HEK293 (cell line): ENCODE measurements at regions not wholly inside any gene's neighbourhood (a gene's known extent, or its start where the extent isn't known, plus 50 kb on each side); places are given as distances from the start of the nearest gene placed in this dataset.
"Not testable (repeated sequence)": the region's sequence is repeated elsewhere in the genome, so short reads cannot be mapped to it uniquely, and the experiment has no call there.

Experiments used
- CTCF ChIA-PET: fragments of 350-600 bp; formaldehyde crosslinking; extraction: SDS; loops from one replicate; lab custom pipeline; 2021; ENCODE audit warnings: antibody characterized with exemption; lab: Yijun Ruan, JAX
- POLR2A ChIA-PET: fragments of 300-600 bp; formaldehyde crosslinking; extraction: SDS; loops from one replicate; lab custom pipeline; 2020; ENCODE audit warnings: antibody characterized with exemption, inconsistent platforms; lab: Yijun Ruan, JAX
- H3K27ac ChIP-seq: fragments of 200-500 bp; sonication (Bioruptor generic); 2 replicates; pipeline ENCODE4 v1.5.1; 2014; ENCODE audit warnings: low read depth, low read length, control low read depth, inconsistent platforms; ENCODE audit errors: extremely low read depth
- H3K36me3 ChIP-seq, 2 experiments: fragments of 200-500 bp in 1 of 2; sonication (Bioruptor generic) in 1 of 2; 1 replicate in 1 of 2; 2 replicates in 1 of 2; pipeline ENCODE4 v1.5.1; 2014 to 2017; ENCODE audit warnings: inconsistent platforms in 2 of 2, low read length in 2 of 2; ENCODE audit not compliant: control insufficient read depth in 2 of 2, insufficient read depth in 1 of 2
- H3K4me1 ChIP-seq: fragments of 200-500 bp; sonication (Bioruptor generic); 2 replicates; pipeline ENCODE4 v1.5.1; 2014; ENCODE audit warnings: mild to moderate bottlenecking, low read length, inconsistent platforms; ENCODE audit not compliant: control insufficient read depth, insufficient read depth
- H3K4me3 ChIP-seq: 2 replicates; pipeline ENCODE4 v1.5.1; 2011; ENCODE audit warnings: low read depth, mild to moderate bottlenecking, control low read depth, low read length, moderate library complexity
- H3K9me3 ChIP-seq: fragments of 200-500 bp; sonication (Bioruptor generic); 2 replicates; pipeline ENCODE4 v1.5.1; 2014; ENCODE audit warnings: low read depth, low read length, inconsistent platforms; ENCODE audit not compliant: control insufficient read depth, insufficient read depth
- KLF10 ChIP-seq: fragments of 450-650 bp; IDR thresholded peaks from 2 replicates; pipeline ENCODE4 v1.5.1; 2018; ENCODE audit warnings: missing biosample characterization, mild to moderate bottlenecking, missing genetic modification characterization
- KLF16 ChIP-seq: fragments of 450-650 bp; formaldehyde crosslinking; IDR thresholded peaks from 2 replicates; pipeline ENCODE4 v1.5.1; 2017; ENCODE audit warnings: missing biosample characterization, missing genetic modification characterization
- KLF9 ChIP-seq: fragments of 450-650 bp; formaldehyde crosslinking; IDR thresholded peaks from 2 replicates; pipeline ENCODE4 v1.5.1; 2016; ENCODE audit warnings: missing biosample characterization, missing genetic modification characterization, low read depth
- PBX3 ChIP-seq: sonication (generic); formaldehyde crosslinking; IDR thresholded peaks from 2 replicates; pipeline ENCODE4 v1.8.1; 2022; ENCODE audit warnings: mild to moderate bottlenecking, moderate library complexity, missing genetic modification reagents
- SP7 ChIP-seq: fragments of 450-650 bp; formaldehyde crosslinking; IDR thresholded peaks from 2 replicates; pipeline ENCODE4 v1.5.1; 2016; ENCODE audit warnings: missing biosample characterization, missing genetic modification characterization
- WT1 ChIP-seq: fragments of 450-650 bp; formaldehyde crosslinking; IDR thresholded peaks from 2 replicates; pipeline ENCODE4 v1.5.1; 2016; ENCODE audit warnings: missing biosample characterization, missing genetic modification characterization
- ZBTB8A ChIP-seq: fragments of 450-650 bp; formaldehyde crosslinking; IDR thresholded peaks from 2 replicates; pipeline ENCODE4 v1.5.1; 2016; ENCODE audit warnings: missing biosample characterization, missing genetic modification characterization
- ZNF335 ChIP-seq: fragments of 450-650 bp; formaldehyde crosslinking; conservative IDR thresholded peaks from 2 replicates; pipeline ENCODE4 v1.5.1; 2016; ENCODE audit warnings: missing biosample characterization, missing genetic modification characterization
- ZNF394 ChIP-seq: fragments of 450-650 bp; formaldehyde crosslinking; IDR thresholded peaks from 2 replicates; pipeline ENCODE4 v1.5.1; 2016; ENCODE audit warnings: missing biosample characterization, missing genetic modification characterization, mild to moderate bottlenecking, moderate library complexity, borderline replicate concordance
- ZNF398 ChIP-seq: fragments of 450-650 bp; formaldehyde crosslinking; IDR thresholded peaks from 2 replicates; pipeline ENCODE4 v1.5.1; 2017; ENCODE audit warnings: missing biosample characterization, missing genetic modification characterization
- ZNF530 ChIP-seq: fragments of 450-650 bp; formaldehyde crosslinking; IDR thresholded peaks from 2 replicates; pipeline ENCODE4 v1.5.1; 2016; ENCODE audit warnings: low read depth, missing biosample characterization, missing genetic modification characterization
- ZNF560 ChIP-seq: fragments of 450-650 bp; formaldehyde crosslinking; IDR thresholded peaks from 2 replicates; pipeline ENCODE4 v1.5.1; 2017; ENCODE audit warnings: missing biosample characterization, missing genetic modification characterization, borderline replicate concordance
- ZNF624 ChIP-seq: fragments of 450-650 bp; formaldehyde crosslinking; IDR thresholded peaks from 2 replicates; pipeline ENCODE4 v1.5.1; 2017; ENCODE audit warnings: missing biosample characterization, missing genetic modification characterization
- ZNF677 ChIP-seq: fragments of 450-650 bp; IDR thresholded peaks from 2 replicates; pipeline ENCODE4 v1.5.0; 2018; ENCODE audit warnings: missing biosample characterization, mild to moderate bottlenecking, missing genetic modification characterization, moderate library complexity
- ZNF692 ChIP-seq: fragments of 450-650 bp; formaldehyde crosslinking; IDR thresholded peaks from 2 replicates; pipeline ENCODE4 v1.5.1; 2016; ENCODE audit warnings: missing biosample characterization, missing genetic modification characterization
- ZNF707 ChIP-seq: fragments of 450-650 bp; formaldehyde crosslinking; IDR thresholded peaks from 2 replicates; pipeline ENCODE4 v1.5.1; 2016; ENCODE audit warnings: missing biosample characterization, missing genetic modification characterization
- ZNF747 ChIP-seq: fragments of 450-650 bp; formaldehyde crosslinking; IDR thresholded peaks from 2 replicates; pipeline ENCODE4 v1.5.1; 2016; ENCODE audit warnings: missing biosample characterization, missing genetic modification characterization
- ZNF76 ChIP-seq: fragments of 450-650 bp; formaldehyde crosslinking; IDR thresholded peaks from 2 replicates; pipeline ENCODE4; 2016; ENCODE audit warnings: low read depth, missing biosample characterization, missing genetic modification characterization, borderline replicate concordance
- ZNF785 ChIP-seq: fragments of 450-650 bp; formaldehyde crosslinking; IDR thresholded peaks from 2 replicates; pipeline ENCODE4 v1.5.1; 2016; ENCODE audit warnings: missing biosample characterization, missing genetic modification characterization
- ZSCAN30 ChIP-seq: fragments of 450-650 bp; IDR thresholded peaks from 2 replicates; pipeline ENCODE4 v1.5.1; 2018; ENCODE audit warnings: missing biosample characterization, mild to moderate bottlenecking, missing genetic modification characterization, moderate library complexity
- TF ChIP-seq, protein P1 (sequence below): fragments of 450-650 bp; IDR thresholded peaks from 2 replicates; pipeline ENCODE4 v1.5.1; 2018; ENCODE audit warnings: missing biosample characterization, mild to moderate bottlenecking, missing genetic modification characterization

- Histone ChIP-seq H3K36me3 (no peaks in the 10 kb centered on the region), H3K27ac (no peak overlapping the region), H3K4me3 (no peak overlapping the region), H3K4me1 (no peaks in the 10 kb centered on the region; the same call in 1 of the 2 replicates), H3K9me3 (no peaks in the 10 kb centered on the region)
- POLR2A ChIA-PET = no interaction called here
- CTCF ChIA-PET = no interaction called here
- TF ChIP-seq KLF9 (tag by site-specific recombination) (0 out of 2 replicates have a peak, but pooled peaks have one; percentile 22), ZNF692 (no peak), ZNF76 (tag by site-specific recombination) (no peak), ZNF624 (tag by site-specific recombination) (no peak), ZNF398 (tag by site-specific recombination) (no peak)
- TF ChIP-seq, all 188 proteins: peak for 1
Observed at GRCh38 chr5:16987776-16988175, 51.7 kb upstream of the MYO10 start.

GRCh38 chr5:16990817-16991520 lies 54.9 kb upstream of the MYO10 start:
- CTCF ChIA-PET, POLR2A ChIA-PET, H3K4me1 ChIP-seq, H3K36me3 ChIP-seq, H3K4me3 ChIP-seq, H3K27ac ChIP-seq, H3K9me3 ChIP-seq: not testable (repeated sequence)

- H3K27ac ChIP-seq = no peak overlapping the region
- ChIA-PET CTCF (interaction anchor here (0.6 kb wide), 2 partner anchors 9 to 139 kb away, joined by 4 read pairs; no protein-coding TSS in a partner anchor), POLR2A (no interaction called here)
- no peaks in the 10 kb centered on the region for H3K9me3 ChIP-seq
- no peak overlapping the region for H3K4me3 ChIP-seq
- H3K36me3 ChIP-seq = no peaks in the 10 kb centered on the region
- TF ChIP-seq ZBTB8A (no peak), ZNF677 (tag by site-specific recombination) (no peak)
- no peaks in the 10 kb centered on the region; the same call in 1 of the 2 replicates for H3K4me1 ChIP-seq
Observed at GRCh38 chr5:16992006-16992405, 55.9 kb upstream of the MYO10 start.

DNA sequence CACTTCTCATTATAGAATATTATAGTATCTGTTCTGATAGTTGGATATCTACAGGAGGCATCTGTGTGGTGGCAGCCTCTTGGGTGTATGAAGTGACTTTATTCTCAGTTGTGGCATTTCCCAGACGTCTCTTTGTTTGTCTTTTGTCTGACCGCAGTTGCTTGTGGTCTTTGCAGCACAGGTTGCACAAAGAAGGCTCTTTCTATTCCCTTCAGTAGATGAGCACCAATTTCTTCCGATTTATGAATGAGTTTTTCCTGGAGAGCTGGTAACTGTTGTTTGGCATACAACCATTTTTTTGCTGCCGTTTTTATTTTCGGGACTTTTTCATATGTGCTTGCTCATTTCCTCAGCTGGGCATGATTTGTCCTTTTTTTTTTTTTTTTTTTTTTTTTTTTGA lies 56.4 kb upstream of the MYO10 start:
- Histone ChIP-seq H3K36me3 (no peaks in the 10 kb centered on the region), H3K4me3 (no peak overlapping the region), H3K27ac (no peak overlapping the region), H3K4me1 (no peaks in the 10 kb centered on the region; the same call in 1 of the 2 replicates), H3K9me3 (no peaks in the 10 kb centered on the region)
- POLR2A ChIA-PET = interaction anchor here (0.6 kb wide), 1 partner anchor 41 kb away, joined by 3 read pairs; no protein-coding TSS in a partner anchor
- CTCF ChIA-PET = interaction anchor here (1.6 kb wide), 1 partner anchor 141 kb away, joined by 9 read pairs; no protein-coding TSS in a partner anchor
- no peak for TF ChIP-seq ZNF335 (tag by site-specific recombination)
- TF ChIP-seq ZNF560 = no peak
- no peak for TF ChIP-seq SP7 (tag by site-specific recombination)
- TF ChIP-seq WT1 (tag by site-specific recombination) = no peak
- TF ChIP-seq ZNF707 (tag by site-specific recombination) = no peak
- no peak for TF ChIP-seq ZSCAN30
- no peak for TF ChIP-seq ZNF747 (tag by site-specific recombination)
- TF ChIP-seq, protein P1, sequence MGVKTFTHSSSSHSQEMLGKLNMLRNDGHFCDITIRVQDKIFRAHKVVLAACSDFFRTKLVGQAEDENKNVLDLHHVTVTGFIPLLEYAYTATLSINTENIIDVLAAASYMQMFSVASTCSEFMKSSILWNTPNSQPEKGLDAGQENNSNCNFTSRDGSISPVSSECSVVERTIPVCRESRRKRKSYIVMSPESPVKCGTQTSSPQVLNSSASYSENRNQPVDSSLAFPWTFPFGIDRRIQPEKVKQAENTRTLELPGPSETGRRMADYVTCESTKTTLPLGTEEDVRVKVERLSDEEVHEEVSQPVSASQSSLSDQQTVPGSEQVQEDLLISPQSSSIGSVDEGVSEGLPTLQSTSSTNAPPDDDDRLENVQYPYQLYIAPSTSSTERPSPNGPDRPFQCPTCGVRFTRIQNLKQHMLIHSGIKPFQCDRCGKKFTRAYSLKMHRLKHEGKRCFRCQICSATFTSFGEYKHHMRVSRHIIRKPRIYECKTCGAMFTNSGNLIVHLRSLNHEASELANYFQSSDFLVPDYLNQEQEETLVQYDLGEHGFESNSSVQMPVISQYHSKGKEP (tag by site-specific recombination) = no peak
- TF ChIP-seq ZNF530 = no peak
- TF ChIP-seq ZNF785 = no peak
- no peak for TF ChIP-seq KLF16 (tag by site-specific recombination)
- no peak for TF ChIP-seq ZNF394 (tag by site-specific recombination)
- TF ChIP-seq KLF10 = no peak
- TF ChIP-seq PBX3 (CRISPR knock-in tag) = no peak
